ENCODE measurements at regions not wholly inside any gene's neighbourhood (a gene's known extent, or its start where the extent isn't known, plus 50 kb on each side); places are given as distances from the start of the nearest gene placed in this dataset.

GRCh38 chr11:81080476-81080875 lies 1639.6 kb upstream of the TENM4 start:
- no peak for DNase-seq
- in situ Hi-C loops (cut with MboI; ENCODE audit: low pct_unique_long_range_greater_than_20kb, low sequenced_read_pairs), result no loop called here

- in situ Hi-C loops (cut with MboI; ENCODE audit: low pct_unique_long_range_greater_than_20kb, low sequenced_read_pairs), result no loop called here
- DNase-seq, result no peak
Measured at GRCh38 chr11:81072273-81072672, 1631.4 kb upstream of the TENM4 start.

GRCh38 chr11:81071606-81072005 lies 1630.8 kb upstream of the TENM4 start:
- DNase-seq, result peak; percentile 0
- in situ Hi-C loops (cut with MboI; ENCODE audit: low pct_unique_long_range_greater_than_20kb, low sequenced_read_pairs), result no loop called here

- peak; percentile 55 for DNase-seq
- in situ Hi-C loops (cut with MboI; ENCODE audit: low pct_unique_long_range_greater_than_20kb, low sequenced_read_pairs), result no loop called here
Measured at GRCh38 chr11:81070948-81071347, 1630.1 kb upstream of the TENM4 start.

GRCh38 chr11:81059356-81059755 lies 1618.5 kb upstream of the TENM4 start:
- DNase-seq, result no peak
- in situ Hi-C loops (cut with MboI; ENCODE audit: low pct_unique_long_range_greater_than_20kb, low sequenced_read_pairs), result no loop called here

- DNase-seq, result no peak
- in situ Hi-C loops (cut with MboI; ENCODE audit: low pct_unique_long_range_greater_than_20kb, low sequenced_read_pairs), result no loop called here
Measured at GRCh38 chr11:81052344-81053158, 1611.7 kb upstream of the TENM4 start.

GRCh38 chr11:81039916-81040524 lies 1599.2 kb upstream of the TENM4 start:
- DNase-seq, result no peak
- in situ Hi-C loops (cut with MboI; ENCODE audit: low pct_unique_long_range_greater_than_20kb, low sequenced_read_pairs), result no loop called here

- in situ Hi-C loops (cut with MboI; ENCODE audit: low pct_unique_long_range_greater_than_20kb, low sequenced_read_pairs), result no loop called here
- no peak for DNase-seq
Measured at GRCh38 chr11:81036168-81036870, 1595.5 kb upstream of the TENM4 start.

- in situ Hi-C loops (cut with MboI; ENCODE audit: low pct_unique_long_range_greater_than_20kb, low sequenced_read_pairs), result no loop called here
- no peak for DNase-seq
Measured at GRCh38 chr11:81033779-81034540, 1593.1 kb upstream of the TENM4 start.

- DNase-seq, result no peak
- in situ Hi-C loops (cut with MboI; ENCODE audit: low pct_unique_long_range_greater_than_20kb, low sequenced_read_pairs), result no loop called here
Measured at GRCh38 chr11:81032906-81033305, 1592.1 kb upstream of the TENM4 start.

GRCh38 chr11:81030186-81030585 lies 1589.4 kb upstream of the TENM4 start:
- in situ Hi-C loops (cut with MboI; ENCODE audit: low pct_unique_long_range_greater_than_20kb, low sequenced_read_pairs), result no loop called here

GRCh38 chr11:81026032-81026431 lies 1585.2 kb upstream of the TENM4 start:
- DNase-seq, result no peak
- in situ Hi-C loops (cut with MboI; ENCODE audit: low pct_unique_long_range_greater_than_20kb, low sequenced_read_pairs), result no loop called here

More at GRCh38 chr11:81030186-81030585, 1589.4 kb upstream of the TENM4 start:
- DNase-seq, result no peak

GRCh38 chr11:81022057-81022456 lies 1581.2 kb upstream of the TENM4 start:
- in situ Hi-C loops (cut with MboI; ENCODE audit: low pct_unique_long_range_greater_than_20kb, low sequenced_read_pairs), result no loop called here
- DNase-seq, result no peak

- in situ Hi-C loops (cut with MboI; ENCODE audit: low pct_unique_long_range_greater_than_20kb, low sequenced_read_pairs), result no loop called here
- DNase-seq, result no peak
Measured at GRCh38 chr11:81010631-81011030, 1569.8 kb upstream of the TENM4 start.

- DNase-seq, result no peak
- in situ Hi-C loops (cut with MboI; ENCODE audit: low pct_unique_long_range_greater_than_20kb, low sequenced_read_pairs), result no loop called here
Measured at GRCh38 chr11:81007046-81007445, 1566.2 kb upstream of the TENM4 start.

- in situ Hi-C loops (cut with MboI; ENCODE audit: low pct_unique_long_range_greater_than_20kb, low sequenced_read_pairs), result no loop called here
- DNase-seq, result no peak
Measured at GRCh38 chr11:81005595-81005994, 1564.8 kb upstream of the TENM4 start.

- in situ Hi-C loops (cut with MboI; ENCODE audit: low pct_unique_long_range_greater_than_20kb, low sequenced_read_pairs), result no loop called here
- no peak for DNase-seq
Measured at GRCh38 chr11:81004576-81004975, 1563.7 kb upstream of the TENM4 start.

- no peak for DNase-seq
- in situ Hi-C loops (cut with MboI; ENCODE audit: low pct_unique_long_range_greater_than_20kb, low sequenced_read_pairs), result no loop called here
Measured at GRCh38 chr11:81002374-81002773, 1561.5 kb upstream of the TENM4 start.

GRCh38 chr11:81000735-81001134 lies 1559.9 kb upstream of the TENM4 start:
- no peak for DNase-seq
- in situ Hi-C loops (cut with MboI; ENCODE audit: low pct_unique_long_range_greater_than_20kb, low sequenced_read_pairs), result no loop called here
